ENCODE measurements at regions not wholly inside any gene's neighbourhood (a gene's known extent, or its start where the extent isn't known, plus 50 kb on each side); places are given as distances from the start of the nearest gene placed in this dataset.

DNA sequence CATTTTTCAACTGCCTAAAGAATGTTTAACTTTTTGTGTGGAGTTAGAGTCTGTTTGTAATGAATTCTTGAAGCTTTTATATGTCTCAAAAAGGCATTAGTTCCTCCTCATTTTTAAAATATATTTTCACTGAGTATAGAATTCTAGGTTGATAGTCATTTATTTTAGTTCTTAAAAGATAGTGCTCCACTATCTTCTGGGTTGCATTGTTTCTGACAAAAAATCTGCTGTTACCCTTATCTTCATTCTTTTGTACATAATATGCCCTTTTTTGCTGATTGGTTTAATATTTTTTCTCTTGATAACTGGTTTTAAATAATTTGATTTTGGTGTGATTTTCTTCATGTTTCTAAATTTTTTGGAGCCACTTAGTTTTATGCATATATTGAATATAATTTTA lies 754.7 kb upstream of the GYPC start:
- Histone ChIP-seq H3K4ac (ENCODE audit: low read depth, low read length) (no peak overlapping the region), H3K56ac (ENCODE audit: extremely low read depth, insufficient read depth, low read length) (no peak overlapping the region), H3K9me3 (ENCODE audit: control insufficient read depth, insufficient read depth, low read length) (peaks cover 7% of the 10 kb centered on the region), H3K14ac (replicated peaks; ENCODE audit: low read depth, low read length) (no peak overlapping the region), H4K91ac (ENCODE audit: insufficient read depth, low read depth, low read length) (no peak overlapping the region), H3K23ac (ENCODE audit: low read depth, low read length) (no peak overlapping the region), H3K27me3 (ENCODE audit: control insufficient read depth, insufficient read depth, low read length) (no peaks in the 10 kb centered on the region), H3K79me1 (ENCODE audit: low read depth in 1 of 2, low read length in 2 of 2) (no peaks in the 10 kb centered on the region), H2AFZ (replicated peaks; ENCODE audit: low read length, poor library complexity) (no peak overlapping the region), H2AK9ac (replicated peaks; ENCODE audit: low read depth, low read length, poor library complexity) (no peak overlapping the region), H2BK120ac (ENCODE audit: low read depth, low read length) (no peak overlapping the region), H3K36me3 (ENCODE audit: control insufficient read depth, insufficient read depth, low read length) (no peaks in the 10 kb centered on the region), H3K4me2 (ENCODE audit: low read depth, low read length) (no peak overlapping the region), H2BK5ac (ENCODE audit: low read depth, low read length, poor library complexity, severe bottlenecking) (no peak overlapping the region), H3K9ac (ENCODE audit: low read depth, low read length) (no peak overlapping the region), H4K8ac (ENCODE audit: low read depth in 2 of 2, low read length in 2 of 2) (no peak overlapping the region), H3K9me1 (ENCODE audit: insufficient read depth, low read length) (no peaks in the 10 kb centered on the region), H3K4me3 (ENCODE audit: insufficient read depth, low read depth, low read length) (no peak overlapping the region), H3K27ac (ENCODE audit: insufficient read depth, low read length) (no peak overlapping the region), H2BK20ac (ENCODE audit: low read depth, low read length) (no peak overlapping the region), H3K4me1 (ENCODE audit: control insufficient read depth, insufficient read depth, low read length) (no peaks in the 10 kb centered on the region), H4K5ac (ENCODE audit: low read depth, low read length) (no peak overlapping the region), H2AK5ac (ENCODE audit: low read depth, low read length) (no peak overlapping the region), H3K18ac (ENCODE audit: low read depth, low read length) (no peak overlapping the region), H4K20me1 (ENCODE audit: insufficient read depth, low read length) (no peaks in the 10 kb centered on the region), H2BK15ac (ENCODE audit: low read depth, low read length) (no peak overlapping the region)
- no TSS peak for BruUV-seq (replicated peaks)
- ChIA-PET CTCF (no interaction called here), POLR2A (ENCODE audit: unreplicated experiment) (no interaction called here)
- DNase-seq (no peak), ATAC-seq (ENCODE audit: low read depth) (no peak)
- dilution Hi-C loops (cut with HindIII; ENCODE audit: low sequenced_read_pairs, unreplicated experiment) (no loop called here), intact Hi-C loops (cut with micrococcal nuclease) (no loop called here), in situ Hi-C loops (cut with MboI; ENCODE audit: low sequenced_read_pairs) (no loop called here)
- no peak for TF ChIP-seq CEBPB (IDR thresholded peaks at IDR 0.05; ENCODE audit: low read depth, low read length)
- TF ChIP-seq SMC3 (IDR thresholded peaks at IDR 0.05; ENCODE audit: low read depth, low read length), result no peak
- TF ChIP-seq CTCF (conservative IDR thresholded peaks at IDR 0.05; ENCODE audit: low read depth, low read length), result no peak
- no peak for TF ChIP-seq RCOR1 (IDR thresholded peaks at IDR 0.05; ENCODE audit: insufficient replicate concordance, low read length)
- TF ChIP-seq, protein P1, sequence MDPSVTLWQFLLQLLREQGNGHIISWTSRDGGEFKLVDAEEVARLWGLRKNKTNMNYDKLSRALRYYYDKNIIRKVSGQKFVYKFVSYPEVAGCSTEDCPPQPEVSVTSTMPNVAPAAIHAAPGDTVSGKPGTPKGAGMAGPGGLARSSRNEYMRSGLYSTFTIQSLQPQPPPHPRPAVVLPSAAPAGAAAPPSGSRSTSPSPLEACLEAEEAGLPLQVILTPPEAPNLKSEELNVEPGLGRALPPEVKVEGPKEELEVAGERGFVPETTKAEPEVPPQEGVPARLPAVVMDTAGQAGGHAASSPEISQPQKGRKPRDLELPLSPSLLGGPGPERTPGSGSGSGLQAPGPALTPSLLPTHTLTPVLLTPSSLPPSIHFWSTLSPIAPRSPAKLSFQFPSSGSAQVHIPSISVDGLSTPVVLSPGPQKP (IDR thresholded peaks at IDR 0.05; ENCODE audit: borderline replicate concordance, low read depth, low read length), result no peak
- TF ChIP-seq NFE2L2 (IDR thresholded peaks at IDR 0.05; ENCODE audit: low read depth, low read length), result no peak

Data from IMR-90 (cell line).